ENCODE measurements at regions not wholly inside any gene's neighbourhood (a gene's known extent, or its start where the extent isn't known, plus 50 kb on each side); places are given as distances from the start of the nearest gene placed in this dataset.
"Not testable (repeated sequence)": the region's sequence is repeated elsewhere in the genome, so short reads cannot be mapped to it uniquely, and the experiment has no call there.

DNA sequence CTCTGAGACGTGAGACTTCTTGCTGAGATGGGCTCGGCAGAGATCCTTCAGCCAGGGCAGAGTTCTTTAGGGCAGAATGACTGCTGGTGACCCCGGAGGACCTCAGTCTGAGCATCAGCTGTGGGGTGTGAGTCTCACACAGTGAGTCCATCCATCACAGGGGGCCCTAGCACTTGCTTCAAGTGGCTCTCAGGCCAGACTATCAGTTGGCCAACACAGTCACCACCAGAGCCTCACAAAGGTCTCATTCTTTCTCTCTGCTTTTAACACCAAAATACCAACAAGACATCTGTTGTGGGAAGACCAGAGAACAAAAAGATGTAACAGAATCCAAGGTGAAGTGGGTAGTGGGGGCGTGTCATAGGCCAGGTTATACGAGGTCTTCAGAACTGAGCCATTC, 345.6 kb upstream of the NRP1 start:
- DNase-seq = no peak

DNA sequence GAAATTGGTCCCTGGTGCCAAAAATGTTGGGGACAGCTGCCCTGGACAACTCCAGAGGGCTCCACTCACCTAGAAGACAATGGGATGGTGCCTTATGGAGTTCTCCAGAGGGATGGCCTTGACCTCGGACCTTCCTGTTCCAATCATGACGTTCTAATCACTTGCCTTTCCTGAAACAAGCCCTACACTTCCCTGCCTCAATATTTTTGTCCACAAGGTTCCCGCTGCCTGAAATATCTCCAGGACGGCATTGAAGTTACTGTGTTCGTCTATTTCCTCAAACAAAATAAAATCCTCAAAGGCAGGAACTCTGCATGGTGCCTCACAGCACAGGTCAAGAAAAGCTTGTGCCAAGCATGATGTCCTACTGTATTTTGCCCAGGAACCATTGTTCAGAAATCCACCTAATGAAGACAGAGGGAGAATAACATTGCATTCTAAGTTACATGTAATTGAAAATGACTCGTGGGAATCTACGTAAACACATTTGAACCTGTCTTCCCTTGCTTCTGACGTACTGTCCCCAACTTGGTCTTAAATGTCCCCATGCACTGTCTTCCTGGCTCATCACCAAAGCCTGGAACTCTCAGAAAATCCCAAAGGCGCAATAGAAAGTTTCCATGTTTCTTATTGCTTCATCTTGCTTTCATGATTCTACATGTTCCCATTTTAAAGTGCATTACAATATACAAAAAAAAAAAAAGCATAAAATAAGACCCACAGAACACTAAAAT, 342.3 kb upstream of the NRP1 start:
- no peak for DNase-seq

DNA sequence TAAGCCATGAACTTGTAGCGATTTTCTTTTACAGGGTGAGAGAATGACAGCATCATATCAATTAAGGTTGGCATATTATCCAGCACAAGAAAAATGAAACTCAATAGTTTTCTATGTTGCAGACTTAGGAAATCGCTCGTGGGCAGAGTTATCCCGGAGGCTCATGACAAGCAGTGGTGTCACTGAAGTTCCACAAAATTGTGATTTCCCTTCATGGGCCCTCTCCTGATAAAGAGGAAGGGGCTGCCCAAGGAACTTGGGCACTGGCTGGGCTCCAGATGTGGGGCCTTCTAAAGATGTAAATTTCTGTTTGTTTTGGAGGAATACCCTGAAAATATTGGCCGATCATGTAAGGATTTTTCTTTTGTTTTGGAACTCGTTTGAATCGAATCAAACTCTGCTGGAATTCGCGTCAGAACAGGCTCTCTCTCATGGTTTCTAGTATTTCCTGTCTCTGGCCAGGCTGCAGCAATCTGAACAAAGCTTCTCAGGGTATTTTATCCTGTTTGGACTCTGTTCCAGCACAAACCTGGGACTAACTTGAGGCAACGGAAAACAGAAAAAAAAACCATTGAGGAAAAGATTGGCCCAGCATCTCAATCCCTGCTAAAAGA, 340.6 kb upstream of the NRP1 start:
- DNase-seq = no peak

DNA sequence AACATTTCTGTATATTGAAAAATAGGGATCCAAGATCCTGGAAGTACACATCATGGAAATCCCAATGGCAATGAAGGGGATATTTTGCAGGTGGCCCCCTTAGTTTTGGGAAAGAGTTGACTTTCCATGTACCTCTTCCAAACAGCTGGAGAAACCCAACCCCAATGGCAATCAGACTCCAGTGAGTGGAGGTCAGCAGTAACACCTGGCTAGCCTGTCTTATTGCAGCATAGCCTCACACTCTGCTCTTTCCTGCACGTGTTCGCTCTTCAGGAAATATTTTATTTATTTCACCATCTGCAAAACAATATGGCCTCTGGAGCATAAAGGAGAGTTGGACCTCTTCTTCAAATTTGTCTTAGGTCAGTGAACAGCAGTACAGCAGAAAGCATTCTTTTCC, 340.0 kb upstream of the NRP1 start:
- DNase-seq = no peak

DNA sequence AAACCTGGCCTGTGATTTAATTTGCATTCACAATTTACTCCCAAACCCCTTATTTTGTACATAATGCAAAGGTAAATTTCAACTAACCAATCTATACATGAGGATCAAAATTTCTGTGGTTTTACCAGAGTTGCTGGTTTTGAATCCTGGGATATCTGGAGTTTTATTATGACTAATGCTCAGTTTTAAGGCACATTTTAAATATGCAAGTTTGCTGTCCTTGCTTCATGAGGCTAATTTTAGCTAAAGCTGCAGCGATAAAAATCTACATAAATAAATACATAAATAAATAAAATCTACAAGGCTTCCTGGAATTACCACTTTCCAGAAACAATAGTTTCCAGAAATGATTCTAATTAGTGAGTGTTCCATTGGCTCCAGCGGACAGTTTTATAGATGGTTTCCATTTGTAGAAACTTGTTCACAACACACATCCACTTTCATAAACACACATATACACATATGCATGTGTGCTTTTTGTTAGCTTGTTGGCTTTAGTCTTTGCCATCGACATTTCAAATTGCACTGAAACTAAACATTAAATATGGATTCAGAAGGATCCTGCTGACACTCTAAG, 339.5 kb upstream of the NRP1 start:
- DNase-seq = no peak

DNA sequence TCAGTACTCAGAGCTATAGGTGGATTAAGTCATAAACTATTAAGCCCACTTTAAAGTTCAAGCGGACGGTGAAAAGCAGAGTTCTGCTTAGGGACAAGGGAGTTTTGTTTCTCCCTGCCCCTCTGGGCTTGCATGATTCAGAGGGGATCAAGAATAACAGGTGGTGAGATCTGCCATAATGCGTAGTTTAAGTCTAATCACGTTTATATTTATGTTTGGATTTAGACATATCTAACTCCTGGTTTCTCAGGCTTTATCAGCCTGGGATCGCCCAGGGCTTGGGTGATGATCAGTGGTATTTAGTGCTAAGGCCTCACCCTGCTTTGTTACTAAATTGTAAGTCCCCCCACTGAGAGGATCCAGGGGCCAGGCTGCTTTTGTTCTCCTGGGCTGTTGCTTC, 335.4 kb upstream of the NRP1 start:
- DNase-seq = no peak

DNA sequence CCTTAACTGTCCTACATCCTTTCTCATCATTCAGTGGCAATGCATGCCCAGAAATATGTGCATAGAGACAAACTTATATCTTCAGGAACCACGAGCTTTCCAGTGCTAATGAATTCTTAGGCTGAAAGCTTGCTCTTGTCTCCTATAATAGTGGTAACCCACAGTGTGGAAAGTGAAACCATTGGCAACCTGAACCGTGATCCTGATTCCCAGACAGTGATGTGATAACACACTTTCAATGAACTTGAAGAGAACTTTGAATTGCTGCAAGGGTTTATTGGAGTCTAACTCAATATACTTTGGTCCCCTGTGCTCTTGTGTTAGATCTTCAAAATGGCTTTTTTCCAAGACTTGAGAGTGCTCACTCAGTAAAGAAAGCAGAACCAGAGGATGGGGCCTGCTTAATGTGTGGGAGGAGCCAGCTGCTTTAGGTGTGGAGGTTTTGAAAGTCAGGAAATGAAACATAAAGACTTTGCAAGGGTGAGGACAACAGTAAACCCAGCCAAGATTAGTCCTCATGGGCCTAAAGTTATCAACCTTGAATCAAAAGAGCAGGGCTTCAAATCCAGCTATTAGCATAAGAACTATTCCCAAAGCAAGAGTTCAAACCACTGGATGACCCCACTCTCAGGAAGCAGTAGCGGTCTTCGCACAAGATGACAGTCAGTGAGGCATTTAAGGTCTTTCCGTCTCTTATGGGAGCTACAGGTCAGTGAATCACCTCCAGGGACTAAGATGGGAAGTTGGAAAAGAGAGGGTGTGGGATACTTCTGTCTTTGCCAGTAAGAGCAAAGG, 332.4 kb upstream of the NRP1 start:
- DNase-seq = no peak

DNA sequence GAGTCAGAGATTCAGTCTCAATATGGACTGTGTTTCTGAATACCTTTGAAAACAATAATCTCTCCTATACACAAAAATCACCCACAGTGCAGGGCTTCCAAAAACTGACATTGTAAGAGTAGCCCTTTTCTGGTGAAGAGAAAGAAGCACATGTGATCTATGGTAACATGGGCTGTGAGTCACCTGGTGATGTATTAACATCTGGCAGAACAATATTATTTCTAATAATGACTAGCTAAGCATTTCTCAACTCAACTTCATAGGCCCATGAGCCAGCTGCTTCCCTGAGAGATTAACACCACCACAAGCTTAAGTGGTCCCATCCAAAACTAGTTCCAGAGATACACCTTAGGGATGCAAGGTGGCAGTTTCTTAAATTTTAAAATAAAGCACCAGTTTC, 331.0 kb upstream of the NRP1 start:
- no peak for DNase-seq

DNA sequence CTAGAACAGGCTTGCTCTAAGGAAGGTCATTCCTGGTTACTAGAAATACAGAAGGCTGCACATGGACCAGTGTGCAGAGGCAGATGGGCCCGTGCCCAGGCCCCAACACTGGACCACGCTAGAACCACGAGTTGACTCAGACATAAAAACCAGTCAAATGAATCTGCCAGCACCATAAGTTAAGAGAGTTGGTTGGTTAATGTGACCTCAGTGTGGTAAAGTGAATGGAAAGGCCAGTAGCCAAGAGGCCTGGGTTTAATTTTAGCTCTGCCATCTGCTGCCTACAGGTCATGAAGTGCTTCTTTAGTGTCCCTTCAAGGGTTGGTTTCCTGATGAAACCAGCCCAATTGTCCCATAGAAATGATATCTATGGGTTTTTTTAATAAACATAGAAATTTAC, 329.6 kb upstream of the NRP1 start:
- no peak for DNase-seq

DNA sequence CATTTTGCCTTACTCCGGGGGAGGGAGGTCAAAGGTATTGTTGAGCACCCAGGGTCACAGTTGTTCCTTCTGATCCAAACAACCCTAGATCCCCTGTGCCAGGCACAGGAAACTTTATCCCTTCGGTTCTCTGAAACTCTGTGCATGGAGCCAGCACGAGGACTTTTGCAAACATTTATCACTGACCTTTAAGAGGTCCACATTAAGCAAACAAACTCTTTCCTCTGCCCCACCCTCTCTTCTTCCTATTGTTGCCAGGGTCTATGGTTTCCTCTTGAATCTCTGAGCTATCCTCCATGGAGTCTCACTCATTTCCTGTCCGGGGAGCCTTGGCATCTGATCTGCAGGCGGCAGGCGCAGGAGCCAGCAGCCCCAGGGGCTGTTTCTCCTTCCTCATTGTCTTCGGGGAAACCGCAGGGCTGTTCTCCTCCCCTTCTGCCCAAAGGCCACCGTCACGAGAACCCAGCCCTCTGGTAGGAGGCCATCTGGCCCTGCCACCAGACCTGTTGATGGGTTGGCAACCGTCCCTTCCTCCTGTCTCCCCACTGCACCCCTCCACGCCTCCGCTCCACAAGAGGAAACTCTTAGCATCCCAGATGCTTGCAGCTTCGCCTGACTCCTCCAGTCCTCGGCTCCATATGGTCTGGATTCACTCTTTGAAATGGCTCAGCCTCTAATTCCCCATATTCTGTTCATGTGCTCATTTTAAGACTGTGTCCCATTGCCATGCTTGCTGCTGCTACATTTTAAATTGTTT, 327.3 kb upstream of the NRP1 start:
- peak; percentile 13 for DNase-seq

DNA sequence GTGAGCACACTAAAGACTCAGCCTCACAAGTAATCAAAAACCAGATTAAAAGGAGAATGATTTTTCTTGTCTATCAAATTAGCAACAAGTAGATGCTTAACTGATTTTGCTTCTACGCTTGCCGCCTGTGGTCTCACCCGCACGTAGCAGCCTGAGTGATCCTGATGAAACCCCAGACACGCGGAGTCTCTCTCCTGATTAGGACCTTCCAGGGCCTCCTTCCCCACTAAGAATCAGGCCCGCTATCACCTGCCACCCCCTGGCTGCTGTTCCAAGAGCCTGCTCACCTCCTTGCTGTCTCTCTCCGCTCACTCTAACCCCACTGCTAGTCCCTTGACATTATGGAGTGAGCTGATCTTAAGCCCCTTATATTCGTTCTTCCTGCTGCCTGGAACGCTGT, 325.9 kb upstream of the NRP1 start:
- DNase-seq = no peak

DNA sequence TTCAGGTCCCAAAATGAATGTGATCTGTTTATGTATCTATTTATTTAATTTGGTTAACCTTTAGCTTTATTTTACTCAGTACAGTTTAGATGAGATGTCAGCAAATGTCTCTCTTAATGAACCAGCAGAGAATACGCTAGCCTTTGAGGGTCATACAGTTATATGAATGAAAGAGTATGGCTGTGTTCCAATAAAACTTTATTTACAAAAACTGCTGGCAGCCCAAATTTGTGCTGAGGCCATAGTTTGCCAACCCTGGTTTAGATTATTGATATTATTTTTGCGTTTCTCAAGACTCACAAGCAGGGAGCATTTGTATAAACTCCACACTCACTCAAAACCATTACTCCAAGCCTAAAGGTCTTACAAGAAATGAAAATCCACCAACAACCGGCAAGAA, 323.4 kb upstream of the NRP1 start:
- DNase-seq = no peak

DNA sequence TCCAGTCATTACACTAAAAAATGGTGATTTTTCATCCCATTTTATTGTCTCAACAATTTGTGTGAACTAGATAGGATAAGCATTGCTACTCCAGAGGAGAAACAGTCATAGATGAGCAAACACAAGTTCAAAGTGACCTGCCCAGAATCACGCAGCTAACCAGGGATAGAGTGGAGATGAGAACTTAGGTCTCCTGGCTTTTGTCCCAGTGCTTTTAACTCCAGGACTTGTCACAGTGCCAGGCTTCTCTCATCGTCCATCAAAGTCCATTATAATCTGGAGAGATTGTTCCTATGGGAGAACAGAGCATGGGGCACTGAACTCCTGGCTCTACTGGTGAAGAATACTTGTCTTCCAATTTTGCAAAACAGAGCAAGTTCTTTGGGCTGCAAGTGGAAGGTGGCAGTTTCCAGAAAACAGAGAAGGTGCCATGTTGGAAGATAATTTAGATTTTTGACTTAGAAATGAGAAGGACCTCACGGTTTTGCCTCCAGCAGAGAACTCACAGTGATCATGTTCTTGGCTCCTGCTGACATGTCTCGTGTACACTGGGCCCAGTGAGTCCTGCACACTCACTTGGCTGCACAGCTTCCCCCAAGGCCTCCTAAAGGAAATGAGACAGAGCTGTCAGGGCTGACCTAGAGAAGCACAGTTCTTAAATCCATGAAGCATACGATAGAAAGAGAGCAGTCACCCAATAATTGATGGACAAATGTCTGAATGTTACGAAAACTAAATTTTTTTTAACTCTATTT, 322.9 kb upstream of the NRP1 start:
- peak; percentile 49 for DNase-seq

DNA sequence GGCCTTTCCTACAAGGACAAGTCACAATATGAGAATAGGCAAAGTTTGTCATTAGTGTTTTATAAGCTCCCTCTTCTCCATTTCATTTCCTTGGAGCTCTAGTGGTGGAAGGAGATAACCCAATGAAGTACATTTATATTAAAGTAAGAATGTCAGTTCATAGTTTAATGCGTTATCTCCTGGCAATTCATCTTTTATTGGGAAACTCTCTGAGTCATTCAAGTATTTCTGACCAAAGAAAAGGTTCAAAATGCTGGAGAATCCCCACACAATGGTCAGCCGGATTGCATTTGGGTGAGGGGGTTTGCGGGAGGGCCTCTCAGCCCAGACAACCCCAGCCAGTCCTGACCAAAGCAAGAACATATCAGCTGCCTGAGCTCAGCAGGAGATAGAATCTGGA, 321.5 kb upstream of the NRP1 start:
- no peak for DNase-seq

DNA sequence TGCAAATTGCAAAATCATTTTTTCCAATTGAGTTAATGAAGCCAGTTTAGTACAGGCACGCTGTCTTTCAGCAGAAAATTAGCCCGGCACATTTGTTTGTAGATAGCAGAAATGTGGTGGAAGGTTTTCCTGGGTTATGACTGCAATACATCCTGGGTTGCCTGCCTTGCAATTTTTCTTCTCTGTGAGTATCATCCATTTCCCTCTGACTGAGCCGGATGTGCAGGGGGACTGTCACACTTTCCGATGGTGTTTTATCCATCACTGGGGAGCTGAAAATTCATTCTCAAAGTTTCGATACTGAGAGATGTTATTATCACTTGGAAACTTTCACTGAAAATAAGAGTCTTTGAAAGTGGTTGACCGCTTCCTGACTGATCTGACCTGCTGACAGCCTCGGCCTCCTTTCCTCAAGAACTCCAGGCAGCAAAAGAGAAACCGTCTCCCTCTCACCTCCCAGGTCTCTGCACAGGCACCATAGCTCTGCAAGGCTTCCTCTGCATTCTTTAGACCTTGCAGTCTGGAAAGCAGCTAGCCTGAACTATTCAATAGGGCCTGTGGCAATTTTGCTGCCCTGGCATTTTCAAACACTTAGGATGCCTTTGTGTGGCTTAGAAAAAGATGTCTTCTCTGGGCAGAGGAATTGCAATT, 320.8 kb upstream of the NRP1 start:
- DNase-seq = no peak

DNA sequence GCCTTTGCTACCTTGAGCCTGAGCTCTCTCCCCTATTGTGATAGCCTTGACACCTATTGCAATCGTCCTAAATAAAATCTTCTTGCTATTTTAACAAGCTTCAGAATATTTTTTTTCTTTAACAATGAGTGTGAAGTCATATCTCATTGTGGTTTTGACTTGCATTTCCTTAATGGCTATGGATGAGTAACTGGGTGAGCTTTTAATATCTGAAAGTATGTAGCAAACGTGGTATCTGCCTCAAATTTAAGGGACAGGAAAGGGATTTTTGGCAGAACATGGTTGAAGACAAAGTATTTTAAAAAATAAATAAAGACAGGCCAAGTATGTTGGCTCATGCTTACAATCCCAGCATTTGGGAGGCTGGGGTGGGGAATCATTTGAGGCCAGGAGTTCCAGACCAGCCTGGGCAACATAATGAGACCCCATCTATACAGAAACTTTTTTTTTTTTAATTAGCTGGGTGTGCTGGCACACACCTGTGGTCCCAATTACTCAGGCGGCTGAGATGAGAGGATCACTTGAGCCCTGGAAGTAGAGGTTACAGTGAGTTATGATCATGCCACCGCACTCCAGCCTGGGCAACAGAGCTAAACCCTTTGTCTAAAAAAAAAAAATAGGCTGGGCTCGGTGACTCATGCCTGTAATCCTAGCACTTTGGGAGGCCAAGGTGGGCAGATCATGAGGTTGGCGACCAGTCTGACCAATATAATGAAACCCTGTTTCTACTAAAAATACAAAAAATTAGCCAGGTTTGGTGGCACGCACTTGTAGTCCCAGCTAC, 319.3 kb upstream of the NRP1 start:
- no peak for DNase-seq

DNA sequence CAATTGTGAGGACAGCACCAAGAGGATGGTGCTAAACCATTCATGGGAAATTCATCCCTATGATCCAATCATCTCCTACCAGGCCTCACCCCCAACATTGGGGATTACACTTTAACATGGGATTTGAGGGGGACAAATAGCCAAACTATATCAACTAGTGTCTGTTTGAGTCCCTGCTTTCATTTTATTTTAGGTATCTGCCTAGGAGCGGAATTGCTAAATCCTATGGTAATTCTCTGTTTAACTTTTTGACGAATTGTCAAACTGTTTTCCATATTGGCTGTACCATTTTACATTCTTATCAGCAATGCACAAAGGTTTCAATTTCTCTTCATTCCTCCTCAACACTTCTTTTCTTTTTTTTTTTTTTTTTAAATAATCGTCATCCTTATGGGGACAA, 318.4 kb upstream of the NRP1 start:
- no peak for DNase-seq

DNA sequence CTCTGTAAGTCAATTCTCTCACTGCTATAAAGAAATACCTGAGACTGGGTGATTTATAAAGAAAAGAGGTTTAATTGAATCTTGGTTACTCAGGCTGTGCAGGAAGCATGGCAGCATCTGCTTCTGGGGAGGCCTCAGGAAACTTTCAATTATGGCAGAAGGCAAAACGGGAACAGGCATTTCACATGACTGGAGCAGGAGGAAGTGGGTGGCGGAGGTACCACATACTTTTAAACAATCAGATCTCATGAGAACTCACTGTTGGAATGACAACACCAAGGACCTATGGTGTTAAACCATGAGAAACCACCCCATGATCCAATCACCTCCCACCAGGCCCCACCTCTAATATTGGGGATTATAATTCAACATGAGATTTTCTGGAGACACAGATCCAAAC, 315.7 kb upstream of the NRP1 start:
- DNase-seq = not testable (repeated sequence)

DNA sequence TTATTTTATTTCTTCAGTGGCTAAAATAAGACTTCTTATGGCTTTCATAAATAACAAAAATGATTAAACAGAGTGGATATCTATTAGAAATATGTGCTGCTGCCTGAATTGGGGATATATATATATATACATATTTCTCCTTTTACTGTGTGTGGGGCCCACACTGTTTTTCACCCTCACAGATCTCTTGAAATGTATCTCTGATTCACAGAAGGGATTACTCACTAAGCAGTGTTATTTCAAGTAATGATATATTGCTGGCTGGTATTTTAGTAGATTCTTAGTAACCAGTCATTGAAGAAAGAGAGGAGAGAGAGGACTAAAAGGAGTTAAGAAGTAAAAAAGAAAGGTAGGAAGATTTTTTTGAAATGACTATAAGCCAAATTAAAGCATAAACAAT, 308.6 kb upstream of the NRP1 start:
- DNase-seq = no peak

DNA sequence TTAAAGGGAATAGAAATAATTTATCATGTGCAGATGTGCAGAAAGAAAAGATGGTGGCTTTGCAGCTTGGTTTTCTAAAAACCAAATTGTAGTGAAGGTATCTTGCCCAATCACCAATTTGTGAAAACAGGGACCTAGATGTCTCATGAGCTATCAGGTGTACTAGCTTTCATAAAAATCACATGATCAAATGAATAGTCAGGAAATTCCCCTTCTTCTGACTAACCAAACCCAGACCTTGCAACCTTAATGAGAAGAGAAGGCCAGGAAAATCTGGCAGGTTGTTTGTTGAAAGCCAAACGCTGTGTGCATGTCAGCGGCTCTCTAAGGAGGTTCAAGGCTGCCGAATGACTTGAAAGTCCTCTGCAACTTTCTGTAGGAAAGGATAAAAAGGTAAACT, 304.4 kb upstream of the NRP1 start:
- no peak for DNase-seq

DNA sequence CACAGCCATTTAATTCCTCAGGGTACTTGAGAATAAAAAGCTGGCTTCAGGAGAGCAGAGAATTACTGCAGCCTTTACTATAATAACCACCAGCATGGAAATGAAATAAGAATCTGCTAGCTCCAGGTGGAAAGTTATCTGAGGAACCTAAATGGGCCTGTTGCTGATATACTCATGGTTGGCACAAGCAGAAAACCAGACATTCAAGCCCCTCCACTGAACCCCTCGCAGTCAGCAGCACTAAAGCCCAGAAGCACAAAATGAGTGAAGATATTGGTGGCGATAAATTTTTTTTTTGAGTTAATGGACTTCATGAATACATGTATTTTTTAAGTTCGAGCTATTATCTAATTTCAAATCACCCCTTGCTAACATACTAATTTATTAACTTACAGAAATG, 303.9 kb upstream of the NRP1 start:
- no peak for DNase-seq

All from COR-L47 (cell line).